Kidney (tissue), 13 donors: ENCODE measurements at regions not wholly inside any gene's neighbourhood (a gene's known extent, or its start where the extent isn't known, plus 50 kb on each side); places are given as distances from the start of the nearest gene placed in this dataset.

Experiments used
- DNase-seq, 5 donors: peaks; one replicate each; pipeline ENCODE4 v3.0.0-alpha.2; 2013 to 2020
- FAIRE-seq: peaks from 2 replicates; lab custom pipeline; 2012; peaks lifted over from hg19 to GRCh38; lab: Jason Lieb, UNC
- H3K27ac ChIP-seq, 2 donors: one replicate each; pipeline ENCODE4 v1.7.0; 2013; ENCODE audit warnings: low read depth in 2 of 2, low read length in 2 of 2, inconsistent platforms in 1 of 2
- H3K27me3 ChIP-seq: one replicate; pipeline ENCODE4 v1.7.1; 2013; ENCODE audit warnings: low read length, inconsistent platforms; ENCODE audit not compliant: control insufficient read depth, insufficient read depth
- H3K36me3 ChIP-seq, 3 donors: one replicate each; pipeline versions ENCODE4 v1.7.0 to v1.7.1; 2013; ENCODE audit warnings: low read length in 3 of 3, control low read depth in 1 of 3, inconsistent platforms in 1 of 3; ENCODE audit not compliant: insufficient read depth in 3 of 3, control insufficient read depth in 2 of 3
- H3K4me1 ChIP-seq, 3 donors: one replicate each; pipeline versions ENCODE4 v1.7.0 to v1.7.1; 2013; ENCODE audit warnings: low read length in 3 of 3, inconsistent platforms in 1 of 3, low read depth in 1 of 3; ENCODE audit not compliant: control insufficient read depth in 2 of 3, insufficient read depth in 2 of 3
- H3K4me3 ChIP-seq, 3 donors: one replicate each; pipeline versions ENCODE4 v1.7.0 to v1.8.1; 2013; ENCODE audit warnings: low read length in 3 of 3, control low read depth in 1 of 3, inconsistent platforms in 1 of 3
- H3K9ac ChIP-seq, 3 donors: one replicate each; pipeline versions ENCODE4 v1.7.0 to v1.7.1; 2013; ENCODE audit warnings: low read length in 3 of 3, control low read depth in 1 of 3, inconsistent platforms in 1 of 3
- H3K9me3 ChIP-seq, 3 donors: one replicate each; pipeline versions ENCODE4 v1.7.0 to v1.7.1; 2013; ENCODE audit warnings: low read length in 3 of 3, control low read depth in 1 of 3, inconsistent platforms in 1 of 3; ENCODE audit not compliant: control insufficient read depth in 2 of 3, insufficient read depth in 1 of 3
- intact Hi-C: fragments of 100-400 bp; cut with DNase I; formaldehyde crosslinking; loops from one replicate; pipeline ENCODE4 v1.11.1; 2022
- TF ChIP-seq, protein P1 (sequence below): IDR thresholded peaks from 3 replicates; pipeline ENCODE4 v1.5.1; 2012; ENCODE audit warnings: mild to moderate bottlenecking, moderate library complexity, borderline replicate concordance; ENCODE audit not compliant: insufficient read depth; ENCODE audit errors: extremely low read depth
- donor health status: control.
- donor health status: control.
- donor health status: control.
- donor health status: control.
- donor health status: control.
- donor health status: DM: yes; HTN: yes; CAD: no.
- donor health status: Normal renal cell carcinoma (clear cell type).

DNA sequence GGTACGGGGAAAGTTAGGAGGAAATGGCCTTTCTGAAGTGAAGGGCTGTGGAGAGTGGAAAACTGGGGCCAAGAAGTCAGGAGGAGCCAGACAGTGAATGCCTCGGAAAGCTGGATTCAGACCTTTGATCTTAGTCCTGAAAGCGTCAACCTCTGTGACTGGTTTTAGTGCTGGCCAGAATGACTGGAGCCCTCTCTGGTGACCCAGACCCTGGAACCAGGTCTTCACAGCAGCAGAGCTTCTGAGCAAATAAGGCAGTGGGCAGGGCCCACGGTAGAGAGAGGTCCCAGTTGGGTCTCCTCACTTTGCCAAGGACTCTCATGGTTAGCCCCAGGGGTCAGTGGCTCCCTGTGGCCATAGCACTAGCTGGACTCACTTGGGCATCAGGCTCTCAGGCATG, 157.7 kb upstream of the EEPD1 start:
- Histone ChIP-seq H3K4me1 (no peaks in the 10 kb centered on the region), H3K27me3 (no peaks in the 10 kb centered on the region), H3K36me3 (no peaks in the 10 kb centered on the region), H3K9me3 (no peaks in the 10 kb centered on the region), H3K27ac (no peak overlapping the region), H3K9ac (no peak overlapping the region), H3K4me3 (no peak overlapping the region)
- FAIRE-seq (no peak), DNase-seq (no peak)
- intact Hi-C loops = no loop called here
- TF ChIP-seq, protein P1, sequence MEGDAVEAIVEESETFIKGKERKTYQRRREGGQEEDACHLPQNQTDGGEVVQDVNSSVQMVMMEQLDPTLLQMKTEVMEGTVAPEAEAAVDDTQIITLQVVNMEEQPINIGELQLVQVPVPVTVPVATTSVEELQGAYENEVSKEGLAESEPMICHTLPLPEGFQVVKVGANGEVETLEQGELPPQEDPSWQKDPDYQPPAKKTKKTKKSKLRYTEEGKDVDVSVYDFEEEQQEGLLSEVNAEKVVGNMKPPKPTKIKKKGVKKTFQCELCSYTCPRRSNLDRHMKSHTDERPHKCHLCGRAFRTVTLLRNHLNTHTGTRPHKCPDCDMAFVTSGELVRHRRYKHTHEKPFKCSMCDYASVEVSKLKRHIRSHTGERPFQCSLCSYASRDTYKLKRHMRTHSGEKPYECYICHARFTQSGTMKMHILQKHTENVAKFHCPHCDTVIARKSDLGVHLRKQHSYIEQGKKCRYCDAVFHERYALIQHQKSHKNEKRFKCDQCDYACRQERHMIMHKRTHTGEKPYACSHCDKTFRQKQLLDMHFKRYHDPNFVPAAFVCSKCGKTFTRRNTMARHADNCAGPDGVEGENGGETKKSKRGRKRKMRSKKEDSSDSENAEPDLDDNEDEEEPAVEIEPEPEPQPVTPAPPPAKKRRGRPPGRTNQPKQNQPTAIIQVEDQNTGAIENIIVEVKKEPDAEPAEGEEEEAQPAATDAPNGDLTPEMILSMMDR = no peak

DNA sequence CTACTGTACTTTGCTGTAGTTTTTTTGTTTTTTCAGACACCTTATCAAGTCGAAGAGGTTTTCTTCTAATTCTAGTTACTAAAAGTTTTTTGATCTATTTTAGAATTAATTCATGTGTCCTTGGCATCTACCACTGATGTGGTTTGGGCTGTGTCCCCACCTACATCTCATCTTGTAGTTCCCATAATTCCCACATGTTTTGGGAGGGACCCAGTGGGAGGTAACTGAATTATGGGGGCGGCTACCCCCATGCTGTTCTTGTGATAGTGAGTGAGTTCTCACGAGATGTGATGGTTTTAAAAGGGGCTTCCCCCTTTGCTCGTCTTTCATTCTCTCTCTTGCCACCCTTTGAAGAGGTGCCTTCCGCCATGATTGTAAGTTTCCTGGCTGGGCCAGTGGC, 154.6 kb upstream of the EEPD1 start:
- Histone ChIP-seq H3K27me3 (no peaks in the 10 kb centered on the region), H3K4me1 (no peaks in the 10 kb centered on the region), H3K4me3 (no peak overlapping the region), H3K27ac (no peak overlapping the region), H3K36me3 (no peaks in the 10 kb centered on the region), H3K9me3 (no peaks in the 10 kb centered on the region), H3K9ac (no peak overlapping the region)
- TF ChIP-seq, protein P1 = no peak
- FAIRE-seq = no peak
- intact Hi-C loops = no loop called here
- DNase-seq = no peak

DNA sequence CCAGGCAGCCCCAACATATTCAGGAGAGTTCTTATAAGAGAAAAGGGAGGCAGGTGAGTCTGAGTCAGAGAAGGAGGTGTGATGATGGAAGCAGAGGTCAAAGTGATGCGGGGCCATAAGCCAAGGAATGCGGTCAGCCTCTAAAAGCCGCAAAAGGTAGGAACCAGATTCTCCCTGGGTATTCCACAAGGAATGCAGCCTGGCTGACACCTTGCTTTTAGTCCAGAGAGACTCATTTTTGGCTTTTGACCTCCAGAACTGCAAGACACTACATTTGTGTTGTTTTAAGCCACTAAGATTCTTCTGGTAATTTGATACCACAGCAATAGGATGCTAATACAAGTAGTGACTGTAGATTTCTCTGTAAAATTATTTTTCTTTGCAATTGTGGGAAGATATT, 151.5 kb upstream of the EEPD1 start:
- TF ChIP-seq, protein P1 = no peak
- Histone ChIP-seq H3K36me3 (no peaks in the 10 kb centered on the region), H3K27me3 (no peaks in the 10 kb centered on the region), H3K4me1 (no peaks in the 10 kb centered on the region), H3K9ac (no peak overlapping the region), H3K9me3 (no peaks in the 10 kb centered on the region), H3K27ac (no peak overlapping the region), H3K4me3 (no peak overlapping the region)
- intact Hi-C loops = no loop called here
- no peak for FAIRE-seq
- no peak for DNase-seq

DNA sequence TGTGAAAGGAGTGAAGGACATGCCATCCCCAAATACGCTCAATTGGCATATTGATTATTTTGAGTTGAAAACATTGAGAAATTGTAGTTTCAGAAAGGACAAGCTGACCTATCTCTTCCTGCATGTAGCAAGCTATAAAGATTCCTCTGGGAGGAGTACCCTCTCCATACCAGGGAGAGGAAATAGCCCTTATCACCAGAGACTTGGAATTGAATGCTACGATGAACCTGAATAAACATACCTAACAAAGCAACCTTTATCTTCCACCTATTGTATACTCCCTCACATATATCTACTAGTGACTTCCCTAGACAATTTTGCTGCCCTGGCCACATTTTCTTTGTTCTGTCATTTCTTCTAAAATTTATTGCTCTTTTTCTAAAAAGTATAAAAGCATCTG, 150.2 kb upstream of the EEPD1 start:
- H3K4me1 ChIP-seq = no peaks in the 10 kb centered on the region
- no peak overlapping the region for H3K9ac ChIP-seq
- no peaks in the 10 kb centered on the region for H3K9me3 ChIP-seq
- H3K36me3 ChIP-seq = no peaks in the 10 kb centered on the region
- intact Hi-C loops = no loop called here
- FAIRE-seq (no peak), DNase-seq (no peak)
- H3K27me3 ChIP-seq = no peaks in the 10 kb centered on the region
- H3K4me3 ChIP-seq = no peak overlapping the region
- no peak overlapping the region for H3K27ac ChIP-seq
- TF ChIP-seq, protein P1 = no peak
